GM12878 (cell line): ENCODE measurements at regions not wholly inside any gene's neighbourhood (a gene's known extent, or its start where the extent isn't known, plus 50 kb on each side); places are given as distances from the start of the nearest gene placed in this dataset.

Source experiments
- BMI1 ChIP-seq: fragments of 450-650 bp; IDR thresholded peaks from 2 replicates; pipeline ENCODE4 v1.6.1; 2016; ENCODE audit warnings: mild to moderate bottlenecking, moderate library complexity, borderline replicate concordance
- CBX3 ChIP-seq: fragments of 200-600 bp; sonication (generic); IDR thresholded peaks from 2 replicates; pipeline ENCODE4 v1.6.1; 2016; ENCODE audit warnings: low read depth, borderline replicate concordance
- CEBPB ChIP-seq, 2 experiments: fragments of 150-350 bp in 1 of 2; IDR thresholded peaks; 2 replicates each; pipeline ENCODE4 v1.6.1; 2012 to 2014; ENCODE audit warnings: low read depth in 2 of 2, low read length in 2 of 2, borderline replicate concordance in 1 of 2, inconsistent platforms in 1 of 2
- EED ChIP-seq: sonication (generic); IDR thresholded peaks from 2 replicates; pipeline ENCODE4 v1.6.1; 2016; ENCODE audit warnings: antibody characterized with exemption, low read depth
- KDM1A ChIP-seq: fragments of 200-600 bp; sonication (generic); IDR thresholded peaks from 2 replicates; pipeline ENCODE4 v1.6.1; 2016; ENCODE audit warnings: borderline replicate concordance
- KLF5 ChIP-seq: fragments of 450-650 bp; IDR thresholded peaks from 2 replicates; pipeline ENCODE4 v1.6.1; 2014; ENCODE audit warnings: mild to moderate bottlenecking; ENCODE audit not compliant: partially characterized antibody
- NR2C1 ChIP-seq: fragments of 450-650 bp; IDR thresholded peaks from 2 replicates; pipeline ENCODE4 v1.6.1; 2017; ENCODE audit warnings: antibody characterized with exemption, mild to moderate bottlenecking, moderate library complexity
- SIN3A ChIP-seq: IDR thresholded peaks from 2 replicates; pipeline ENCODE4 v1.6.1; 2012; ENCODE audit warnings: low read depth, low read length, improper control_type of control experiment
- TARDBP ChIP-seq: IDR thresholded peaks from 2 replicates; pipeline ENCODE4 v1.6.1; 2016; ENCODE audit warnings: borderline replicate concordance
- TF ChIP-seq, protein P1 (sequence below): fragments of 450-650 bp; IDR thresholded peaks from 2 replicates; pipeline ENCODE4 v1.6.1; 2016; ENCODE audit warnings: mild to moderate bottlenecking, moderate library complexity, borderline replicate concordance
- TF ChIP-seq, protein P2 (sequence below): fragments of 450-650 bp; conservative IDR thresholded peaks from 2 replicates; pipeline ENCODE4 v1.6.1; 2017; ENCODE audit warnings: mild to moderate bottlenecking, moderate library complexity
- TF ChIP-seq, protein P3 (sequence below): IDR thresholded peaks from 2 replicates; pipeline ENCODE4 v1.6.1; 2011; ENCODE audit warnings: borderline replicate concordance, low read depth, mild to moderate bottlenecking, moderate library complexity, mixed read lengths, low read length; ENCODE audit not compliant: insufficient read depth; ENCODE audit errors: extremely low read length
- TF ChIP-seq, protein P4 (sequence below): IDR thresholded peaks from 2 replicates; pipeline ENCODE4 v1.6.1; 2012; ENCODE audit warnings: low read length, inconsistent platforms

GRCh38 chr2:146987996-146988395 is 856.8 kb upstream of the ACVR2A start (continued):
- TF ChIP-seq, protein P1, sequence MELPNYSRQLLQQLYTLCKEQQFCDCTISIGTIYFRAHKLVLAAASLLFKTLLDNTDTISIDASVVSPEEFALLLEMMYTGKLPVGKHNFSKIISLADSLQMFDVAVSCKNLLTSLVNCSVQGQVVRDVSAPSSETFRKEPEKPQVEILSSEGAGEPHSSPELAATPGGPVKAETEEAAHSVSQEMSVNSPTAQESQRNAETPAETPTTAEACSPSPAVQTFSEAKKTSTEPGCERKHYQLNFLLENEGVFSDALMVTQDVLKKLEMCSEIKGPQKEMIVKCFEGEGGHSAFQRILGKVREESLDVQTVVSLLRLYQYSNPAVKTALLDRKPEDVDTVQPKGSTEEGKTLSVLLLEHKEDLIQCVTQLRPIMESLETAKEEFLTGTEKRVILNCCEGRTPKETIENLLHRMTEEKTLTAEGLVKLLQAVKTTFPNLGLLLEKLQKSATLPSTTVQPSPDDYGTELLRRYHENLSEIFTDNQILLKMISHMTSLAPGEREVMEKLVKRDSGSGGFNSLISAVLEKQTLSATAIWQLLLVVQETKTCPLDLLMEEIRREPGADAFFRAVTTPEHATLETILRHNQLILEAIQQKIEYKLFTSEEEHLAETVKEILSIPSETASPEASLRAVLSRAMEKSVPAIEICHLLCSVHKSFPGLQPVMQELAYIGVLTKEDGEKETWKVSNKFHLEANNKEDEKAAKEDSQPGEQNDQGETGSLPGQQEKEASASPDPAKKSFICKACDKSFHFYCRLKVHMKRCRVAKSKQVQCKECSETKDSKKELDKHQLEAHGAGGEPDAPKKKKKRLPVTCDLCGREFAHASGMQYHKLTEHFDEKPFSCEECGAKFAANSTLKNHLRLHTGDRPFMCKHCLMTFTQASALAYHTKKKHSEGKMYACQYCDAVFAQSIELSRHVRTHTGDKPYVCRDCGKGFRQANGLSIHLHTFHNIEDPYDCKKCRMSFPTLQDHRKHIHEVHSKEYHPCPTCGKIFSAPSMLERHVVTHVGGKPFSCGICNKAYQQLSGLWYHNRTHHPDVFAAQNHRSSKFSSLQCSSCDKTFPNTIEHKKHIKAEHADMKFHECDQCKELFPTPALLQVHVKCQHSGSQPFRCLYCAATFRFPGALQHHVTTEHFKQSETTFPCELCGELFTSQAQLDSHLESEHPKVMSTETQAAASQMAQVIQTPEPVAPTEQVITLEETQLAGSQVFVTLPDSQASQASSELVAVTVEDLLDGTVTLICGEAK: no peak
- TF ChIP-seq CEBPB (IDR thresholded peaks at IDR 0.05; ENCODE audit: borderline replicate concordance in 1 of 2, low read depth in 2 of 2, low read length in 2 of 2) (no peak), KDM1A (no peak), BMI1 (no peak), SIN3A (no peak), CBX3 (no peak), TARDBP (no peak), NR2C1 (no peak), KLF5 (no peak), EED (no peak)
- TF ChIP-seq, protein P2, sequence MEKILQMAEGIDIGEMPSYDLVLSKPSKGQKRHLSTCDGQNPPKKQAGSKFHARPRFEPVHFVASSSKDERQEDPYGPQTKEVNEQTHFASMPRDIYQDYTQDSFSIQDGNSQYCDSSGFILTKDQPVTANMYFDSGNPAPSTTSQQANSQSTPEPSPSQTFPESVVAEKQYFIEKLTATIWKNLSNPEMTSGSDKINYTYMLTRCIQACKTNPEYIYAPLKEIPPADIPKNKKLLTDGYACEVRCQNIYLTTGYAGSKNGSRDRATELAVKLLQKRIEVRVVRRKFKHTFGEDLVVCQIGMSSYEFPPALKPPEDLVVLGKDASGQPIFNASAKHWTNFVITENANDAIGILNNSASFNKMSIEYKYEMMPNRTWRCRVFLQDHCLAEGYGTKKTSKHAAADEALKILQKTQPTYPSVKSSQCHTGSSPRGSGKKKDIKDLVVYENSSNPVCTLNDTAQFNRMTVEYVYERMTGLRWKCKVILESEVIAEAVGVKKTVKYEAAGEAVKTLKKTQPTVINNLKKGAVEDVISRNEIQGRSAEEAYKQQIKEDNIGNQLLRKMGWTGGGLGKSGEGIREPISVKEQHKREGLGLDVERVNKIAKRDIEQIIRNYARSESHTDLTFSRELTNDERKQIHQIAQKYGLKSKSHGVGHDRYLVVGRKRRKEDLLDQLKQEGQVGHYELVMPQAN: no peak
- TF ChIP-seq, protein P3, sequence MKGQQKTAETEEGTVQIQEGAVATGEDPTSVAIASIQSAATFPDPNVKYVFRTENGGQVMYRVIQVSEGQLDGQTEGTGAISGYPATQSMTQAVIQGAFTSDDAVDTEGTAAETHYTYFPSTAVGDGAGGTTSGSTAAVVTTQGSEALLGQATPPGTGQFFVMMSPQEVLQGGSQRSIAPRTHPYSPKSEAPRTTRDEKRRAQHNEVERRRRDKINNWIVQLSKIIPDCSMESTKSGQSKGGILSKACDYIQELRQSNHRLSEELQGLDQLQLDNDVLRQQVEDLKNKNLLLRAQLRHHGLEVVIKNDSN: no peak
- TF ChIP-seq, protein P4, sequence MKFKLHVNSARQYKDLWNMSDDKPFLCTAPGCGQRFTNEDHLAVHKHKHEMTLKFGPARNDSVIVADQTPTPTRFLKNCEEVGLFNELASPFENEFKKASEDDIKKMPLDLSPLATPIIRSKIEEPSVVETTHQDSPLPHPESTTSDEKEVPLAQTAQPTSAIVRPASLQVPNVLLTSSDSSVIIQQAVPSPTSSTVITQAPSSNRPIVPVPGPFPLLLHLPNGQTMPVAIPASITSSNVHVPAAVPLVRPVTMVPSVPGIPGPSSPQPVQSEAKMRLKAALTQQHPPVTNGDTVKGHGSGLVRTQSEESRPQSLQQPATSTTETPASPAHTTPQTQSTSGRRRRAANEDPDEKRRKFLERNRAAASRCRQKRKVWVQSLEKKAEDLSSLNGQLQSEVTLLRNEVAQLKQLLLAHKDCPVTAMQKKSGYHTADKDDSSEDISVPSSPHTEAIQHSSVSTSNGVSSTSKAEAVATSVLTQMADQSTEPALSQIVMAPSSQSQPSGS: no peak
